HG03103 (cell line): ENCODE measurements at regions not wholly inside any gene's neighbourhood (a gene's known extent, or its start where the extent isn't known, plus 50 kb on each side); places are given as distances from the start of the nearest gene placed in this dataset.
"Not testable (repeated sequence)": the region's sequence is repeated elsewhere in the genome, so short reads cannot be mapped to it uniquely, and the experiment has no call there.

Source experiments
- ATAC-seq: cut with Tn5 transposase; IDR thresholded peaks from one replicate; pipeline ENCODE4 v1.9.1; 2021; ENCODE audit warnings: low read depth; ENCODE audit not compliant: unreplicated experiment

DNA sequence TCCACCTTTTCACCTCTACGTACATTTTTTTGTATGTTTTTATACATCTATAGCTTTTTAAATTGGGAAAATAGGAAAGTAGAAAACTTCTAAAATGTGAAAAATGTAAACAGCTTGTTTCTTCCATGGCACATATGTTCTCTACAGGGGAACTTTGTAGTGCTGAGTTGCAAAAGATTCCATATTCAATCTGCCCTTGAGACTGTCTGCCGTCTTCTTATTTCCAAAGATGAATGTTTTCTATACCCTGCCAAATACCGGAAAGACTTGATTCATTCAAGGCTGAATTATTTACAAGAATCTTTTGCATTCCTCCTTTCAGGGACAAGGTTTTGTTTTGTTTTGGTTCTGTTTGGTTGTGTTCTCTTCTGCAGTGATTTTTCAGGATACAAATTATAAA lies 1334.5 kb upstream of the ADGRL4 start:
- no peak for ATAC-seq

DNA sequence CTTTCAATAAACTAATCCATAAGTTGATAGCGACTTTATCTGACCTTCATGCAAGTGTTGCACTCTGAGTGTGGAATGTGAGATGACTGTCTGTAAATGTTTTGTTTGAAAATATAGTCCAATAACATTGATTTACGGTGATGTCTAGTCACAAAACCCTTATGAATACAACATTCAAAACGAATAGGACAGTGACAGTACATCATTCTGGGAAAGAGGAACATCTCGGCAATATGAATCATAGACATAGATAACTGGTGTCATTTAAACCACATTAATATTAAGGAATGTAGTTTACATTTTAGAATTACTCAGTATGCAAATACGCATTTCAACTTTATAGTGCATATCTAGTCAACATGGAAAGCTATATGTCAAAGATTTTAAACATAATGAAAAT lies 1311.6 kb upstream of the ADGRL4 start:
- no peak for ATAC-seq

DNA sequence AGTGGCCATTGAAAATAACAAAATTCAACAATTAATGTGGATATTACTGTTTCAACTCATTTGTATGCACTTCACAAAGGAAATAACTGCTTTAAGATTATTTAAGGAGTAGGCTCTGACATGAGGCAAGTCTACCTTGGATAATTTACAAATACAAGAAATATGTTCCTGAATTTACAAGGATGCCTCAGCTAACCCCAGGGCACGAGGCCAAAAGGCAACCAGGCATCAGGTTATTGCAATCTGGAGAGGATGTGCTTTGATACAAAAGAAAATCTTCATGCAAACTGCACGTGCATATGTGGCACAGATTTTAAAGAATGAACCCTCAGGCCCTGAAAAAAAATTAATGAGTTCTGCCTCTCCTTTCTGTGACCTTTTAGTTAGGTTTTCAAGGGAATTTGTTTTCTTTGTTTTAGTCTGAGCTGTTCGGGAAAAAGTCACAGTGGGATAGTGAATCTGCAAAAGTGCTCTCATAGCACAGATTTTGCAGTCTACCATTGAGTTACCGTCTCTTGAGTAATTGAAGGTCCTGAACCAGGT lies 1304.2 kb upstream of the ADGRL4 start:
- ATAC-seq: no peak

DNA sequence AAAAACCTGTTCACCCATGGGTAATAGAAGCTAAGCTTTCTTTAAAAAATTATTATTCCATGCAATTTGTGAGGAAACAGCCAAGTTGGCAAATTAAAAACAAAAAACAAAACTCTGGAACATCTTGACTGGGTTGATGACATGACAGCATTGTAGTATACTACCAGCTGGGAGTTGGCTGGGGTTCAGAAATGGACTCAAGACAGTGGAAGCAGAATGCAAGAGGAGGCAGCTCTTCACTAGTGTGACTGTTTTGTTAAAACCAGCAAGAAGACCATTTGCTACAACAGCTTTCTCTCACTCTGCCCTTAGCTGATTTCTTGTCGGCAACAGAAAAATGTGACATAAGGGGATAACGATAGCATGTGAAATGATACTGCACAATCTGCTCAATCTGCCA lies 1298.9 kb upstream of the ADGRL4 start:
- no peak for ATAC-seq

DNA sequence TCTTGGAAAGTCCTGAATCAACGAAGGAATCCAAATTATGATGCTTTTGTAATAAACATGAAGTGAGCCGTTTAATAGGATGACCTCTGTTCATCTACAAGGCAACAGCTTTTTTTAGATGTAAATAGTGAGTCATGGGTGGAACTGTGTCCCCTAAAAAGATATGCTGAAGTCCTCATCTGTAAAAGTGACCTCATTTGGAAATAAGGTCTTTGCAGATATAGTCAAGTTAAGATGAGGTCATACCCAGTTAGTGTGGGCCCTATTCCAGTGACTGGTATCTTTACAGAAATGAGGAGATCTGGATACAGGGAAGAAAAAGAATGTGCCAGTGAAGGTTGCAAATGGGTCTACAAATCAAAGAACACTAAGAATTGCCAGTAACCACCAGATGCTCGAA lies 1287.3 kb upstream of the ADGRL4 start:
- ATAC-seq: no peak

DNA sequence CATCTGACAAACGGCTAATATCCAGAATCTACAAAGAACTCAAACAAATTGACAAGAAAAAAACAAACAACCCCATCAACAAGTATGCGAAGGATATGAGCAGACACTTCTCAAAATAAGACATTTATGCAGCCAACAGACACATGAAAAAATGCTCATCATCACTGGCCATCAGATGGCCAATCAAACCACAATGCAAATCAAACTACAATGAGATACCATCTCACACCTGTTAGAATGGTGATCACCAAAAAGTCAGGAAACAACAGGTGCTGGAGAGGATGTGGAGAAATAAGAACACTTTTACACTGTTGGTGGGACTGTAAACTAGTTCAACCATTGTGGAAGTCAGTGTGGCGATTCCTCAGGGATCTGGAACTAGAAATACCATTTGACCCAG lies 1282.2 kb upstream of the ADGRL4 start:
- ATAC-seq: not testable (repeated sequence)

DNA sequence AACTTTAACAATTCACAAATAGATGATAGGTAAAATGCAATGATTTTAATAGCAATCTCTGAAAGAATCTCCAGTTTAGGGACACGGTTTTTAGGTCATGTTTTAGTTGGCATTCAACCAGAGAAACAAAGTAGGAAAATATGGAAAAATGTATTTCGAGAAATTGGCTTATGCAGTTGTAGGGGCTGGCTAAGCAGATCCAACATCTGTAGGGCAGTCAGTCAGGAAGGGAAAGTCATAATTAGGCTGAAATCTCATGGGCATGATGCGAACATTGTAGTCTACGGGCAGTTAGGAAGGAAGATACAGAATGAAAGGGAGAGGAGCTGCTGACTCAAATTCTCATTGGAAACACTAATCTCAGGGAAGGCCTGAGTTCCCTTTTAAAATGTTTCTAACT lies 1276.0 kb upstream of the ADGRL4 start:
- no peak for ATAC-seq

DNA sequence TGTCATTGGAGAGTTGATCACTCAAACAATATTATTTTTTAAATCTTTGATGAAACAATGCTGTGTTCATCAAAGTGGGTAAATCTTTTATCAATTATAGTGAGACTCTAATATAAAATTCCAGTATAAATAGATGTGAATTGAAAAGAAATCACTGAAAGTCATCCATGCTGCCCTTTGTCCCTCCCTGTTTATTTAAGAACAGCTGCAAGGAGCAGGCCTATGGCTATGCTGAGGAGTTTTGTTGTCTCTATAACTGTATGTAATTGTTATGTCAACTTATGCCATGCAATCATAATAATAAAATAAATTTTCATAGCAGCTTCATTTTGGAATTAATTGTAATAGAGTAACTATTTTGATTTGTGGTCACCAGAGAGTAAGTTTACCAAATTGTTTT lies 1272.4 kb upstream of the ADGRL4 start:
- ATAC-seq: no peak

DNA sequence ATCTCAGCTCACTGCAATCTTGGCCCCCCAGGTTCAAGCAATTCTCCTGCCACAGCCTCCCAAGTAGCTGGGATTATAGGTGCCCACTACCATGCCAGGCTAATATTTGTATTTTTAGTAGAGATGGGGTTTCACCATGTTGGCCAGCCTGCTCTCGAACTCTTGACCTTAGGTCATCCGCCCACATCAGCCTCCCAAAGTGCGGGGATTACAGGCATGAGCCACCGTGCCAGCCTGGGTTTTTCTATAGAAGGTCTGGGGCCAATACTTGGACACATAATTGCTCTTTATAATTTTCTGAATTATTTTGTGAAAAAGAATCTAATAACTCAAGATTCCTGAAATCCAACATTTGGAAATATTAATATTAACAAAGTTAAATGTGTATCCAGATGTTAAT lies 1267.7 kb upstream of the ADGRL4 start:
- no peak for ATAC-seq

DNA sequence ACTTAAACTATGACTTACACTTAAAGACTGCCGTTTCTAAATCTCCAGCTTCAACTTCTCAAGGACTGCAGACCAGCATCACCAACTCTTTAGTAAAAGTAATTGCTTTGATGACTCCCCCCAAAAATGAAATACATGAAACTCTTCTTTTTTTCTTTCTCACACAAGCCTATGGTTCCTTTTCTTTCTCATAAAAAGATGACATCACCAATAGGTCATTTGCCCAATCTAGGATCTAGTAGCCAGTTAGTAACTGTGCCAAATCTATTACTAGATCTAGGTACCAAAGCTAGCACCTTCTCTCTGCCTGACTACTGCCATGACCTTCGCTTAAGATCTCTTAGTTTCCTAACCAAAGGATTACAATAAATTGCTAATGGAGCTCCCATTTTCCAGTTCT lies 1266.0 kb upstream of the ADGRL4 start:
- ATAC-seq: no peak

DNA sequence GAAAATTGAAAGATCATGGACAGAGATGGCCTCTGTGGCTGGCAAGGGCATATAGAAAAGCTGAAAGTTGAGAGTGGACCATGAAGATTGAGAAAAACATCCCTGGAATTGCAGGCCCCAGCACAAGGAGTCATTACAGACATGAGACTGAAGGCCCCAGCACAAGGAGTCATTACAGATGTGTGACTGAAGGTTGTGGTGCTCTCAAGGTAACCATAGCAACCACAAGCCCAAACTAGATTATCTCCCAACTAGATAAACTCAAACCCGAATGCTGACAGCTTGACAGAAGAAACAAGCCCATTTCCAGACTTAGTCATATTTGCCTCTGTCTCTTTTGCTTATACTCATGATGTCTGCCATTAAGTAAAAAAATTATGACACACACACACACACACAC lies 1252.1 kb upstream of the ADGRL4 start:
- ATAC-seq: no peak

DNA sequence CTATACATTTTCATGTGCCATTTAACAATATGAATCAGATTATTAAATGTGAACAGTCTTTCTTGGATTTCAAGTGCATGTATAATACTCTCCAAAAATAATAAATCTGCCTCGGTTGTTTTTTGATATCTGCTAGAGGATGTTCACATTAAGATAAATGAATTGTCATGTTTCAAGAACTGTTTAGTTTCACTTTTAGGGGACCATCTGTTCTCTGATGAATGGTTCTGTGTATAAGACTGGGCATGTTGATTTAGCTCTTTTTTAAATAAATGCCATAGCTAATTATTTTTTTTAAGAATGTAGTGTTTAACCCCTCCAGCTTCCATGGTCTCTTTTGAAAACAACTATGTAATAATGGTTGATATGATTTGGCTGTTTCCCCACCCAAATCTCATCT lies 1245.1 kb upstream of the ADGRL4 start:
- ATAC-seq: no peak

DNA sequence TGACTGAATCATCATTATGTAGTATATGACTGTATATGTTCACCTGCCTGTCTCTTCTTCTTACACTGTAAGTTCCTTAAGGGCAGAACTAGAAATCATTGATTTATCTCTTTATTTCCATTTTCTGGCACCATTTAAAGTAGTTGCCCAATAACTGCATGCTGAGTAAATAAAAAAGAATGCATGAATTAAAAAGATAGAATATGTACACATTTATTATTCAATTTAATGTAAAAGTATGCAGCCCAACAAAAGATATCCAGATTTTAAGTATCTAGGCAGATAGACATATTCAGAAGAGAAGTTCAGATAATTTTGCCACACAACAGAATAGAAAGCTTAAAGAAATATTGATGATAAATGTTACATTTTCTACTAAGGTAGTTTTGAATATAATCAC lies 1244.6 kb upstream of the ADGRL4 start:
- ATAC-seq: no peak

DNA sequence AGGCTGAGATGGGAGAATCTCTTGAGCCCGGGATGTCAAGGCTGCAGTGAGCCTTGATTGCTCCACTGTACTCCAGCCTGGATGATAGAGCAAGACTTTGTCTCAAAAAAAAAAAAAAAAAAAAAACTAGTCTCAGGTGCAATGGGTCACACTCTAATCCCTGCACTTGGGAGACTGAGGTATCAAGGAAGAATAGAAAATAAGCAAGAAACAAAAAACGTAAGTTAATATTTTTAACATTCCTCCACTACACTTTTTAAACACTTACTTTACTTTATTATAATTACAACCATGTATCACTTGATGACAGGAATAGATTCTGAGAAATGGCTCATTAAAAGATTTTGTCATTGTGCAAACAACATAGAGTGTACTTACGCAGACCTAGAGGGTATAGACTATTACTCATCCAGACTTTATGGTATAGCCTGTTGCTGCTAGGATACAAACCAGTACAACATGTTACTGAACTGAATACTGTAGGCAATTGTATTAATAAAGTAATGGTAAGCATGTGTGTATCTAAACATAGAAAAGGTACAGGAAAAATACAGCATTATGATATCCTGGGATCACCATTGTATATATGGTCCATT lies 1244.1 kb upstream of the ADGRL4 start:
- ATAC-seq: no peak

DNA sequence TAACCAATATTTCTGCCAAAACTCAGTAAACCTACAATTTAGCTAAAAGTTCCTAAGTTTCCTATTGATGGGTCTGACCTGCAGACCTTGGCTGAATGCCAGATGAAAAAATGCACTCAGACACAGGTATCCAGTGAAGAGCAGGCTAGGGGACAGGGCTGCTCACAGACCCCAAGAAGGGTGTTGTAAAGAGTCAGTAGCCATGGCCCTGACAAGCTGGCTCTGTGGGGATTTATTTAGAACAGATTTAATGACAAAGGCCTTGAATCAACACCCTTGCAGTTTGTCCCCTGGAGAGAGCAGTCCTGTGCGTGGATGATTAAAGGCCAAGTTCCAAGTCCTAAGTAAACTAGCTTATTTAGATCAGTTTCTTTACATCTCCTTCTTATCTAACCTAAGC lies 1243.2 kb upstream of the ADGRL4 start:
- ATAC-seq: no peak

DNA sequence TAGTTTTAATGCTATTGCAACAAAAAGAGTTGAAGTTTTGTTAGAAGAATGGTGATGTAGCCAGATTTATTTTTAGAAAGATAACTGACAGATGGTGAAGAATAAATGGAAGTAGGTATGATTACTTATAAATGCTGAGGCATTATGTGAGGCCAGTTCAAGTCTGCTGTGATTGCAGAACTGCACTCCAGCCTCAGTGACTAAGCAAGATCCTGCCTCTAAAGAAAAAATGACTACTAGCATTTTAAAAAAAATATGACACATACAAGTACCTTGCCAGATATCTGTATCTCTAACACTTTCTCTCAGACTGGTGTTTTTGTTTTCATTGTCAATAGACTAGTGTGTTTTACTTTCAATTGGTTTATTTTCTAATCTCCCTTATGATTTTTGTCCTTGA lies 1242.4 kb upstream of the ADGRL4 start:
- no peak for ATAC-seq

DNA sequence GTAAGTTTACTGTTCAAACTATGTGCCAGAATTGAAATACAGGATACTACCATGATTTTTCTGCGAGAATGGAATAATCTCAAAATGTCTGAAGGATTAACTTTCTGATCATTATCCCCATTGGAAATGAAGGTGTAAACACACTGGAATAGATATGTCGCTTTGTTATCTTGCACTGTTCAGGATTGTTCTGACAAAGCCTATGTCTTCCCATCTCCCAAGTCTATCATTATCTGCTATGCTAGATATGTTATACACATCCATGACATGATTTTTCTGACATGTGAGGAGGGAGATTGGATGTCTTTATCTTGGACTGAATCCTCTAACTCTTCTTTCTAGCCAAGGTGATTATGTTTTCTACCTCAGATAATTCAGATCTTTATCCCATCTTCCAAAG lies 1239.3 kb upstream of the ADGRL4 start:
- ATAC-seq: no peak

DNA sequence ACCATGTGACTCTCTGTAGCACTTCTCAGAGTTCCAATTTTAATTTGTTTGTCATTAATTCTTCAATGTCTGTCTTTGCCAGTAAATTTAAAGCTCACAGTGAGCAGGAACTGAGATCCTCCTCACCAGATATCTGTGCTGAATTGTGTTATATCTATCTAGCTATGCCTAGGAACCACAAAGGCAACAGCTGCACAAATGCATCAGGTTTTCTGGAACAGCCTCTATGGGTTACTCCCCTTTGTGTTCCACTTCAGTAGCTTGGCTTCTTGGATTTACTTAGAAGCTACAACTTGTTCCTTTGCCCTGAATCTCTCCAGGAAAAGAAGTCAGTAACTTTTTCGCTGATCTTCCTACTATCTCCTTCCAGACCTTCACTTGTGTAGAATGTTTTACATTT lies 1237.8 kb upstream of the ADGRL4 start:
- no peak for ATAC-seq

DNA sequence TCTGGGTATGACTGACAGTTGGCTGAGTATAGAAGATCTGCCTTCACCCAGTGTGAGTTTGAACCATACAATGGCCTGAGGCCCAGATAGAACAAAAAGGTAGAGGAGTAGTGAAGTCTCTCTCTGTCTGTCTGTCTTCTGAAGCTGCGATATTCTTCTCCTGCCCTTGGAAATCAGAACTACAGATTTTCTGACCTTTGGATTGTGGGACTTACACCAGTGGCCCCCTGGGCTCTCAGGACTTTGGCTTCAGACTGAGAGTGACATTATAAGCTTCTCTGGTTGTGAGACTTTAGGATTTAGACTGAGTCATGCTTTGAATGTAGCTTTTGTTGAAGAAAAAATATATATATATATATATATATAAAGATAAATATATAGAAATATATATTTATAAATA lies 1235.0 kb upstream of the ADGRL4 start:
- no peak for ATAC-seq

DNA sequence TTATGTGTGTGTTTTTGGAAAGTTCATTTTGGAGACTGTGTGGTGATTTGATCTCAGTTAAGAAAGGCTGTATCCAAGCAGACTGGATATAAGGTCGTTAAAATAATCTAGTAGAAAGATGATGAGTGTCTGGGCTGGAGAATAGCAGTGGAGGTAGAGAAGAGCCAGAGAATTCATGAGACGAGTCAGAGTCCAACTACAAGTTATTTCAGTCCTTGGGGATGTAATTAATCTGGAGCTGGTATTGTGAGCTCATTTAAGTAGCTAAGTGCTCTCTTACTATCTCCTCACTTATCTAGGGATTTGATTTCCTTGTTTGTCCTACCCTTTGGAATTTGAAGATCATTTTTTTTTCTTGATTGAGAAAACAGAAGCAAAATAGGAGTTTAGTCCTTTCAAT lies 1219.0 kb upstream of the ADGRL4 start:
- ATAC-seq: no peak

DNA sequence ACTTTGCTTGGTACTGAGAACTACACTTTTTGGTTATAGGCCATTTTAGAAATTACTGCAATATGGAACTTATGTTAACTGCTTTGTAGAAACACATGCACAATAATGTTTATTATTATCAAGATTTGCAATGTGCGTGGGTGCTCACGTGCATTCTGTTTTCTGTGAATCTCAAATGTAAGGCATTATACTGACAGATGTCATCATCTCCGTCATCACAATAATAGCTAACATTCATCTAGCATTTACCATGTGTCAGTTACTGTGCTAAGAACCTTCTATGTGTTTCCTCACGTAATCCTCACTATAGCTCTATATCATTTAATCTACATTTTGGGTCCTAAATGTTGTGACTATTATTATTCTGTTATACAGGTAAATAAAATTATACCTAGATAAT lies 1214.8 kb upstream of the ADGRL4 start:
- no peak for ATAC-seq

DNA sequence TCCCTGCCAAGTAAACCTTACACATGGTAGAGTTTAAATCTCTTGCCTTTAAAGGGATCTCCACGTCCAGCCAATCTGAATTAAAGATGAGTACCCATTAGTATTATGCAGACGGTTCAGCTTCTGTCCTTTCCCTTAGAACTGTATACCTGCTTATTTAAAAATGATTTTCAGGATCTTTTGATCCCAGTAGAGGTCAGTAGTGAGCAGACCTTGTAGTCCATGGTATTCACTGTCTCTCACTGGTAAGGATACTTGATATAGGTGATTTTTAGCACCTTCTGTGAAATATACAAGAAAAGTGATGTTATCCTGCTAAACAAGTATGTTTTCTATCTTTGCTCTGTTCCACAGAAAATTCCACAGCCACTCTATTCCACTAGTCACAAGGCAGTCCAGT lies 1211.6 kb upstream of the ADGRL4 start:
- ATAC-seq: no peak

DNA sequence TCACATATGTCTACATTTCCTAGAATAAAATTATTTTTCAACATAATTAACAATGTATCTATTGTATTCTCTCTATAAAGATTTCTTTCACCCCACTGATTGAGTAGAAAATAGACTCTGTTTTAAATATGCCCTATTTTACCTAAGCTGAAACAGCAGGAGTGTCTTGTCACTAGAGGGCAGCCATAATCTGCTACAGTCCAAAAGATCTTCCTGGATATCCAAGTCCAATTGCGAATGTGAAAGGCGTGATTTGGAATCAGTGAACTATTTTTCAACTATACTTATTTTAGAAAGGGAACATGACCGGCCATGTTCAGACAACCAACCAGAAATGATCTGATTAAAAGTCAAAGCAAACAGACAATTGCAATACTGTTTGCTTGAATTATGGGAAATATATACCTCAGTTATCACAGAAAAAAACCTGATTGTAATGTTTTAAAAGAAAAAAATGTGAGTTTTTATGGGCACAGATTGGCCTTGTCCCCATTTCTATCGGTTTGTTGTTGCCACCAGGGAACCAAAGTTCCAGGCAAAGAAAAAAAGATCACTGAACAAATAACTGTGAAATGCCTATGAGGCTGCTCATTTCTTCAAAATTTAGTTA lies 1211.0 kb upstream of the ADGRL4 start:
- no peak for ATAC-seq
